Spleen (tissue), 4 donors: ENCODE measurements at regions not wholly inside any gene's neighbourhood (a gene's known extent, or its start where the extent isn't known, plus 50 kb on each side); places are given as distances from the start of the nearest gene placed in this dataset.

ENCODE experiments used
- small RNA-seq, 4 donors: library from RNA; depleted of rRNA; stranded (forward); fragments of <200 nt; gene quantifications; one replicate each; pipeline ENCODE3, GENCODE V24; 2016

Small RNAs in the stretch of these regions (small RNA-seq; reads per million reads assigned to genes)
- 0 reads per million in 4 donors for gene AL391987.6
